H9 (cell line): ENCODE measurements at regions not wholly inside any gene's neighbourhood (a gene's known extent, or its start where the extent isn't known, plus 50 kb on each side); places are given as distances from the start of the nearest gene placed in this dataset.

Experiments
- DNase-seq: peaks from one replicate; pipeline ENCODE4 v3.0.0-alpha.2; 2017
- H2AFZ ChIP-seq: one replicate; pipeline ENCODE4 v1.6.1; 2013; ENCODE audit warnings: mild to moderate bottlenecking, low read length, control low read depth, moderate library complexity
- H2AK5ac ChIP-seq: 2 replicates; pipeline ENCODE4 v1.6.1; 2013; ENCODE audit warnings: low read length, control low read depth, mixed read lengths; ENCODE audit not compliant: insufficient read length
- H2BK120ac ChIP-seq: one replicate; pipeline ENCODE4 v1.6.1; 2013; ENCODE audit warnings: low read depth, mild to moderate bottlenecking, low read length, control low read depth, inconsistent platforms; ENCODE audit not compliant: poor library complexity, severe bottlenecking
- H2BK12ac ChIP-seq: 2 replicates; pipeline ENCODE4 v1.6.1; 2013; ENCODE audit warnings: low read length, control low read depth, mixed read lengths, low read depth; ENCODE audit not compliant: insufficient read length
- H2BK15ac ChIP-seq: 2 replicates; pipeline ENCODE4 v1.6.1; 2013; ENCODE audit warnings: low read depth, low read length, control low read depth
- H2BK20ac ChIP-seq: one replicate; pipeline ENCODE4 v1.6.1; 2013; ENCODE audit warnings: low read depth, mild to moderate bottlenecking, low read length, control low read depth, inconsistent platforms; ENCODE audit not compliant: poor library complexity, severe bottlenecking
- H2BK5ac ChIP-seq: 2 replicates; pipeline ENCODE4 v1.6.1; 2013; ENCODE audit warnings: low read length, control low read depth, mixed read lengths; ENCODE audit not compliant: insufficient read length
- H3K14ac ChIP-seq: 2 replicates; pipeline ENCODE4 v1.6.1; 2013; ENCODE audit warnings: low read length, control low read depth; ENCODE audit not compliant: insufficient read depth
- H3K18ac ChIP-seq: 2 replicates; pipeline ENCODE4 v1.6.1; 2013; ENCODE audit warnings: low read depth, mild to moderate bottlenecking, mixed read lengths, low read length, control low read depth; ENCODE audit not compliant: insufficient read length
- H3K23ac ChIP-seq: 2 replicates; pipeline ENCODE4 v1.6.1; 2013; ENCODE audit warnings: low read length, control low read depth, mixed read lengths, low read depth; ENCODE audit not compliant: insufficient read length
- H3K23me2 ChIP-seq: 2 replicates; pipeline ENCODE4 v1.6.1; 2013; ENCODE audit warnings: low read depth, mild to moderate bottlenecking, mixed read lengths, low read length, control low read depth; ENCODE audit not compliant: insufficient read length, poor library complexity, severe bottlenecking
- H3K27ac ChIP-seq: 2 replicates; pipeline ENCODE4 v1.5.1; 2013; ENCODE audit warnings: low read length, control low read depth, mixed read lengths, low read depth; ENCODE audit not compliant: insufficient read length
- H3K27me3 ChIP-seq: 2 replicates; pipeline ENCODE4 v1.6.1; 2013; ENCODE audit warnings: low read length, control low read depth, inconsistent platforms; ENCODE audit not compliant: insufficient read depth
- H3K4ac ChIP-seq: 2 replicates; pipeline ENCODE4 v1.6.1; 2013; ENCODE audit warnings: low read depth, mild to moderate bottlenecking, control low read depth, inconsistent platforms, low read length, moderate library complexity
- H3K4me1 ChIP-seq: 2 replicates; pipeline ENCODE4 v1.6.1; 2013; ENCODE audit warnings: low read length, control low read depth, inconsistent platforms; ENCODE audit not compliant: insufficient read depth
- H3K4me2 ChIP-seq: 2 replicates; pipeline ENCODE4 v1.6.1; 2013; ENCODE audit warnings: low read length, control low read depth, mixed read lengths; ENCODE audit not compliant: insufficient read length, insufficient read depth
- H3K56ac ChIP-seq: 2 replicates; pipeline ENCODE4 v1.6.1; 2013; ENCODE audit warnings: low read depth, mild to moderate bottlenecking, mixed read lengths, low read length, control low read depth; ENCODE audit not compliant: insufficient read length
- H3K79me1 ChIP-seq: 2 replicates; pipeline ENCODE4 v1.6.1; 2013; ENCODE audit warnings: low read depth, mild to moderate bottlenecking, moderate library complexity, low read length, control low read depth, inconsistent platforms; ENCODE audit not compliant: insufficient read depth, poor library complexity, severe bottlenecking
- H3K79me2 ChIP-seq: 2 replicates; pipeline ENCODE4 v1.6.1; 2013; ENCODE audit warnings: low read length, control low read depth, inconsistent platforms; ENCODE audit not compliant: insufficient read depth
- H3K9ac ChIP-seq: 2 replicates; pipeline ENCODE4 v1.6.1; 2013; ENCODE audit warnings: low read length, control low read depth, mixed read lengths; ENCODE audit not compliant: insufficient read length; ENCODE audit errors: extremely low read depth
- H3K9me3 ChIP-seq: one replicate; pipeline ENCODE4 v1.6.1; 2013; ENCODE audit warnings: low read depth, low read length, inconsistent platforms; ENCODE audit not compliant: control insufficient read depth
- H3T11ph ChIP-seq: one replicate; pipeline ENCODE4 v1.6.1; 2013; ENCODE audit warnings: mild to moderate bottlenecking, low read length, control low read depth, inconsistent platforms
- H4K20me1 ChIP-seq: one replicate; pipeline ENCODE4 v1.6.1; 2013; ENCODE audit not compliant: control insufficient read depth, insufficient read length, insufficient read depth
- H4K5ac ChIP-seq: 2 replicates; pipeline ENCODE4 v1.6.1; 2013; ENCODE audit warnings: low read depth, mild to moderate bottlenecking, mixed read lengths, low read length, control low read depth; ENCODE audit not compliant: insufficient read length
- H4K8ac ChIP-seq: replicated peaks from 2 replicates; pipeline ENCODE4 v1.6.1; 2013; ENCODE audit warnings: low read length, control low read depth, mixed read lengths, low read depth; ENCODE audit not compliant: insufficient read length
- H4K91ac ChIP-seq: 2 replicates; pipeline ENCODE4 v1.6.1; 2013; ENCODE audit warnings: low read depth, mild to moderate bottlenecking, moderate library complexity, mixed read lengths, low read length, control low read depth; ENCODE audit not compliant: insufficient read length
- H3K27ac Mint-ChIP-seq, 3 experiments: 2 replicates in 2 of 3; 3 replicates in 1 of 3; pipeline ENCODE4 v1.8.0; 2020 to 2021; ENCODE audit warnings: mixed read lengths in 3 of 3, mild to moderate bottlenecking in 1 of 3, moderate library complexity in 1 of 3
- H3K27me3 Mint-ChIP-seq: 2 replicates; pipeline ENCODE4 v1.8.0; 2021; ENCODE audit warnings: low read depth, mild to moderate bottlenecking, moderate library complexity, mixed read lengths
- H3K36me3 Mint-ChIP-seq, 3 experiments: 2 replicates in 2 of 3; 3 replicates in 1 of 3; pipeline ENCODE4 v1.8.0; 2020 to 2021; ENCODE audit warnings: low read depth in 3 of 3, mixed read lengths in 3 of 3; ENCODE audit not compliant: insufficient read depth in 1 of 3
- H3K4me1 Mint-ChIP-seq, 2 experiments: 2 replicates each; pipeline ENCODE4 v1.8.0; 2020; ENCODE audit warnings: mixed read lengths in 2 of 2
- H3K4me3 Mint-ChIP-seq, 2 experiments: 2 replicates in 1 of 2; 3 replicates in 1 of 2; pipeline ENCODE4 v1.8.0; 2020 to 2021; ENCODE audit warnings: mild to moderate bottlenecking in 2 of 2, mixed read lengths in 2 of 2, moderate library complexity in 1 of 2
- H3K9me3 Mint-ChIP-seq, 2 experiments: 2 replicates in 1 of 2; 3 replicates in 1 of 2; pipeline ENCODE4 v1.8.0; 2020; ENCODE audit warnings: mild to moderate bottlenecking in 2 of 2, mixed read lengths in 2 of 2, moderate library complexity in 1 of 2
- WGBS: extraction: QIAGEN DNeasy Blood & Tissue Kit; methylation state at CpG from one replicate; pipeline ENCODE4 v1.1.7; 2013; ENCODE audit warnings: missing lambda C conversion rate, low lambda C conversion rate, mixed read lengths; ENCODE audit not compliant: insufficient read length; ENCODE audit errors: extremely low coverage; 5-methylcytosine and 5-hydroxymethylcytosine counted together
- TF ChIP-seq, protein P1 (sequence below): fragments of 200-600 bp; sonication (generic); conservative IDR thresholded peaks from 3 replicates; pipeline ENCODE4 v1.8.0; 2021; ENCODE audit warnings: antibody characterized with exemption, mild to moderate bottlenecking

DNA sequence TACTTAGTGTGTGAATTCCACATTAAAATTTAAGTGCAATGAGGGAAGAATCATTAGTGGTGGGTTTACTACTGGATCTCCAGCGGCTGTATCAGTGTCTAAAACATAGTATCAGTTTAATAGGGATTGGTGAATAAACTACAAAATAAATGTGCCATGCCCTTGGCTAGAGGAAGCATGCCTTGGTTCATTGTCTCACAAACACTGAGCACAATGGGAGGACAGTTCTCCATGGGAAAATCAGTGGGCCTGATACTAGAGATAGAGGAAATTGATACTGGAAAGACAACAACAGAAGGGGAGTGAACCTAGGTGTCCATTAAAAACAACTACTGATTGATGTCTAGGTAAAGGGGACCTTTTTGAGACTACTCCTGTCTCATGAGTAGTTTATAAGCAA lies 971.6 kb downstream of the SUCLG1 start:
- no CpG with 5 or more reads among the region's 1 CpG for WGBS
- H3K4me1 Mint-ChIP-seq, result no peaks in the 10 kb centered on the region
- TF ChIP-seq, protein P1, sequence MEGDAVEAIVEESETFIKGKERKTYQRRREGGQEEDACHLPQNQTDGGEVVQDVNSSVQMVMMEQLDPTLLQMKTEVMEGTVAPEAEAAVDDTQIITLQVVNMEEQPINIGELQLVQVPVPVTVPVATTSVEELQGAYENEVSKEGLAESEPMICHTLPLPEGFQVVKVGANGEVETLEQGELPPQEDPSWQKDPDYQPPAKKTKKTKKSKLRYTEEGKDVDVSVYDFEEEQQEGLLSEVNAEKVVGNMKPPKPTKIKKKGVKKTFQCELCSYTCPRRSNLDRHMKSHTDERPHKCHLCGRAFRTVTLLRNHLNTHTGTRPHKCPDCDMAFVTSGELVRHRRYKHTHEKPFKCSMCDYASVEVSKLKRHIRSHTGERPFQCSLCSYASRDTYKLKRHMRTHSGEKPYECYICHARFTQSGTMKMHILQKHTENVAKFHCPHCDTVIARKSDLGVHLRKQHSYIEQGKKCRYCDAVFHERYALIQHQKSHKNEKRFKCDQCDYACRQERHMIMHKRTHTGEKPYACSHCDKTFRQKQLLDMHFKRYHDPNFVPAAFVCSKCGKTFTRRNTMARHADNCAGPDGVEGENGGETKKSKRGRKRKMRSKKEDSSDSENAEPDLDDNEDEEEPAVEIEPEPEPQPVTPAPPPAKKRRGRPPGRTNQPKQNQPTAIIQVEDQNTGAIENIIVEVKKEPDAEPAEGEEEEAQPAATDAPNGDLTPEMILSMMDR, result no peak

More for the DNA sequence above, 971.6 kb downstream of the SUCLG1 start:
- no peaks in the 10 kb centered on the region for H3K27me3 Mint-ChIP-seq
- Histone ChIP-seq H3K18ac (no peak overlapping the region), H2AFZ (no peak overlapping the region), H4K91ac (no peak overlapping the region), H3K4me2 (no peak overlapping the region), H2BK5ac (no peak overlapping the region), H2BK20ac (no peak overlapping the region), H2AK5ac (no peak overlapping the region), H3K79me2 (no peaks in the 10 kb centered on the region), H3K23me2 (no peaks in the 10 kb centered on the region), H3K4me1 (no peaks in the 10 kb centered on the region), H3K14ac (no peak overlapping the region), H3K9ac (no peak overlapping the region), H3K79me1 (no peaks in the 10 kb centered on the region), H3K23ac (no peak overlapping the region), H2BK12ac (no peak overlapping the region), H2BK15ac (no peak overlapping the region), H3T11ph (no peak overlapping the region), H3K27ac (no peak overlapping the region), H4K20me1 (no peaks in the 10 kb centered on the region), H3K4ac (no peak overlapping the region), H3K27me3 (no peaks in the 10 kb centered on the region), H4K5ac (no peak overlapping the region), H2BK120ac (no peak overlapping the region), H3K9me3 (no peaks in the 10 kb centered on the region), H3K56ac (no peak overlapping the region), H4K8ac (no peak overlapping the region)
- H3K36me3 Mint-ChIP-seq, result peaks cover 0 to 3% (median 0%) of the 10 kb centered on the region in 3 experiments; a peak in 1 of 7 replicates
- no peak for DNase-seq
- H3K9me3 Mint-ChIP-seq, result peaks cover 0 to 8% of the 10 kb centered on the region in 2 experiments
- no peak overlapping the region for H3K4me3 Mint-ChIP-seq
- H3K27ac Mint-ChIP-seq, result no peak overlapping the region
